Endothelial cell of umbilical vein (primary cell): ENCODE measurements at regions not wholly inside any gene's neighbourhood (a gene's known extent, or its start where the extent isn't known, plus 50 kb on each side); places are given as distances from the start of the nearest gene placed in this dataset.

ENCODE experiments used
- BruUV-seq: library from RNA; stranded (reverse); fragments of 400-500 nt; replicated peaks from 2 replicates; lab custom pipeline; 2021; lab: Mats Ljungman, UMichigan
- CTCF ChIA-PET: fragments of 300-600, 350-600 bp; sonication (Branson Sonifier 250); formaldehyde crosslinking; loops from one replicate; lab custom pipeline; 2021; ENCODE audit warnings: antibody characterized with exemption, inconsistent platforms; lab: Charles Lee
- POLR2A ChIA-PET: fragments of 300-600, 350-600 bp; sonication (Branson Sonifier 250); formaldehyde crosslinking; loops from one replicate; lab custom pipeline; 2021; ENCODE audit warnings: antibody characterized with exemption, inconsistent platforms; lab: Charles Lee
- DNase-seq: peaks from one replicate; pipeline ENCODE4 v3.0.0-alpha.2; 2011; ENCODE audit warnings: low read depth, low spot score
- FAIRE-seq: peaks from 2 replicates; lab custom pipeline; 2011; peaks lifted over from hg19 to GRCh38; lab: Jason Lieb, UNC
- H2AFZ ChIP-seq: 2 replicates; pipeline ENCODE4 v1.6.0; 2012; ENCODE audit warnings: low read depth, low read length, control low read depth, inconsistent platforms
- H3K27ac ChIP-seq: 2 replicates; pipeline ENCODE4 v1.5.1; 2011; ENCODE audit warnings: low read depth, mild to moderate bottlenecking, control low read depth, low read length, moderate library complexity; ENCODE audit not compliant: insufficient read depth
- H3K27me3 ChIP-seq, 2 experiments: 2 replicates each; pipeline versions ENCODE4 v1.6.0 to v1.6.1; 2011; ENCODE audit warnings: low read length in 2 of 2, mixed read lengths in 1 of 2; ENCODE audit not compliant: control insufficient read depth in 2 of 2, insufficient read depth in 2 of 2
- H3K36me3 ChIP-seq, 2 experiments: 2 replicates in 1 of 2; 3 replicates in 1 of 2; pipeline ENCODE4 v1.5.1; 2011; ENCODE audit warnings: low read length in 2 of 2, mild to moderate bottlenecking in 1 of 2, moderate library complexity in 1 of 2; ENCODE audit not compliant: control insufficient read depth in 2 of 2, insufficient read depth in 2 of 2; ENCODE audit errors: extremely low read depth in 1 of 2
- H3K4me1 ChIP-seq: 3 replicates; pipeline ENCODE4 v1.5.1; 2011; ENCODE audit warnings: mild to moderate bottlenecking, low read length; ENCODE audit not compliant: control insufficient read depth, insufficient read depth; ENCODE audit errors: extremely low read depth
- H3K4me2 ChIP-seq: 2 replicates; pipeline ENCODE4 v1.6.1; 2011; ENCODE audit warnings: low read length, control low read depth, mixed read lengths; ENCODE audit not compliant: insufficient read depth
- H3K4me3 ChIP-seq, 3 experiments: fragments of 200-600 bp in 1 of 3; sonication (generic), shearing (Covaris generic) in 1 of 3; replicated peaks in 1 of 3; 2 replicates each; pipeline ENCODE4 v1.5.1; 2011 to 2016; ENCODE audit warnings: control low read depth in 3 of 3, low read length in 3 of 3, mild to moderate bottlenecking in 2 of 3, inconsistent platforms in 1 of 3, low read depth in 1 of 3, moderate library complexity in 1 of 3; ENCODE audit not compliant: insufficient read depth in 1 of 3
- H3K79me2 ChIP-seq: 2 replicates; pipeline ENCODE4 v1.6.0; 2012; ENCODE audit warnings: low read length, inconsistent platforms; ENCODE audit not compliant: control insufficient read depth, insufficient read depth
- H3K9ac ChIP-seq: replicated peaks from 2 replicates; pipeline ENCODE3; 2011; ENCODE audit warnings: low read length, control low read depth; ENCODE audit not compliant: insufficient read depth; ENCODE audit errors: extremely low read depth
- H3K9me1 ChIP-seq: replicated peaks from 3 replicates; pipeline ENCODE4 v1.6.0; 2011; ENCODE audit warnings: mild to moderate bottlenecking, low read length; ENCODE audit not compliant: control insufficient read depth, insufficient read depth; ENCODE audit errors: extremely low read depth
- H3K9me3 ChIP-seq: replicated peaks from 2 replicates; pipeline ENCODE4 v1.5.1; 2012; ENCODE audit warnings: low read length, inconsistent platforms; ENCODE audit not compliant: control insufficient read depth, insufficient read depth
- H4K20me1 ChIP-seq: replicated peaks from 2 replicates; pipeline ENCODE3; 2011; ENCODE audit warnings: mild to moderate bottlenecking, low read length; ENCODE audit not compliant: control insufficient read depth, insufficient read depth; ENCODE audit errors: extremely low read depth
- EZH2 ChIP-seq: IDR thresholded peaks from 2 replicates; pipeline ENCODE4 v1.6.1; 2012; ENCODE audit warnings: borderline replicate concordance, low read depth, mild to moderate bottlenecking, moderate library complexity, low read length, inconsistent platforms; ENCODE audit not compliant: severe bottlenecking
- FOS ChIP-seq: IDR thresholded peaks from 2 replicates; pipeline ENCODE4 v1.6.1; 2011; ENCODE audit warnings: mild to moderate bottlenecking, low read length, moderate library complexity, borderline replicate concordance; ENCODE audit not compliant: insufficient read depth
- GATA2 ChIP-seq: IDR thresholded peaks from 2 replicates; pipeline ENCODE4 v1.7.0; 2011; ENCODE audit warnings: low read depth, mild to moderate bottlenecking, moderate library complexity, mixed read lengths, low read length; ENCODE audit not compliant: insufficient read length, insufficient read depth
- JUN ChIP-seq: IDR thresholded peaks from 2 replicates; pipeline ENCODE4 v1.6.1; 2011; ENCODE audit warnings: borderline replicate concordance, low read depth; ENCODE audit not compliant: insufficient read length, insufficient read depth
- MYC ChIP-seq: IDR thresholded peaks from one replicate; pipeline ENCODE4 v1.6.1; 2011; ENCODE audit warnings: mild to moderate bottlenecking, low read depth, low read length
- POLR2A ChIP-seq: IDR thresholded peaks from 2 replicates; pipeline ENCODE4 v1.6.1; 2012; ENCODE audit warnings: low read depth, mild to moderate bottlenecking, control low read depth, low read length
- POLR2AphosphoS5 ChIP-seq: IDR thresholded peaks from 2 replicates; pipeline ENCODE4 v1.6.1; 2012; ENCODE audit warnings: low read depth, mild to moderate bottlenecking, control low read depth, low read length, moderate library complexity; ENCODE audit not compliant: insufficient read depth
- dilution Hi-C: fragments of 300-500 bp; cut with MboI; formaldehyde crosslinking; loops from one replicate; pipeline ENCODE4 v1.15.0; 2019; ENCODE audit warnings: low sequenced_read_pairs; ENCODE audit not compliant: extremely low pct_ligation_motif_present
- intact Hi-C: fragments of 100-400 bp; cut with micrococcal nuclease; formaldehyde crosslinking; loops from one replicate; pipeline ENCODE4 v1.10.0; 2022
- TF ChIP-seq, protein P1 (sequence below), 2 donors: IDR thresholded peaks; 1 replicate in 1 of 2; 2 replicates in 1 of 2; pipeline ENCODE4 v1.5.1; 2011; ENCODE audit warnings: low read length in 2 of 2, mild to moderate bottlenecking in 2 of 2, moderate library complexity in 2 of 2, control low read depth in 1 of 2, inconsistent platforms in 1 of 2, low read depth in 1 of 2; ENCODE audit not compliant: insufficient read depth in 1 of 2; ENCODE audit errors: extremely low read depth in 1 of 2
- TF ChIP-seq, protein P2 (sequence below): IDR thresholded peaks from 2 replicates; pipeline ENCODE4 v1.6.1; 2011; ENCODE audit not compliant: insufficient read depth, insufficient read length

DNA sequence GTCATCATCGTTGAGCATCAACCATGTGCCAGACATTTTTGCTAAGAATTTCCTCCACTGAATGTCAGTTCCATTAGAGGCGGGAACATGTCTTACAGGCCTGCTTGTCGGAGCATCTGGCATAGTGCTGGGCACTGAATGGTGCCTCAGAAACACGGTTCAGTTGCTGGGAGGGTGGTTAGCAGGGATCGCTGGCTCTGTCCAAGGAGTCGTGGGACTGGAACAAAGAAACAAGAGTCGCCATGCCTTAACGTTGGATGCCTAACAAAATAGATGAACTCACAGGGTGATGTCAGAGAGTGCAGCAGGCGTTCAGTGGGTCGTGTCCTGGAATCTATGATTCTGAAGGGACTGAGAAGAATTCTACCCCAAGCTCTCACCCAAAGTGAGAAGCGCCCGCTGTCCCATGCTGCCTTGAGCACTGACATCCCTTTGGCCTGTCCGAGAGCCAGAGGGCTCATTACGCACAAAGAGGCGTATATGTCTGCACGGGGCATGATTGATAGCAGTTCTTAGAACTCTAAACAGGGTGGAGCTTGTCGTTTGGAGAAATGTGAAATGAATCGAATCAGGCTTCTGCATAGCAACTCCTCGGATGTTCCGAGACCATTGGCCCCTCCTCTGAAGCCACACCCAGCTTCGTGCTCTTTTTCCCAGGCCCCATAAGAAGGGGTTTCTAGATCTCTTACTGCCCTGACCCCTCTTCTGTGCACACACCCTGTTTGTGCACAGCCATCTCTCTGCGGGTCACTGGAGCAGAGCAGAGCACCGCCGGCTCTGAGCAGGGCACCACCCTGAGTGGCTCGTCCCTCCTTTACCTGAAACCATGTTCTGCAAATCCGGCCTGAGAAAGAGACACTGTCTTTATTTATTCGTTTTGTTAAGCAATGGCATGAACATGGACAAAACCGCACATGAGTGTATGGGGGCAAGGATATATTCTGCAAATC lies 113.1 kb upstream of the B3GAT1 start:
- no peak overlapping the region for H3K9ac ChIP-seq
- no peaks in the 10 kb centered on the region for H3K9me1 ChIP-seq
- no peak overlapping the region for H2AFZ ChIP-seq
- ChIA-PET CTCF (no interaction called here), POLR2A (no interaction called here)
- H3K4me1 ChIP-seq: no peaks in the 10 kb centered on the region
- no TSS peak for BruUV-seq
- TF ChIP-seq GATA2 (no peak), POLR2A (no peak), JUN (no peak), POLR2AphosphoS5 (no peak), FOS (no peak), MYC (no peak), EZH2 (no peak)
- TF ChIP-seq, protein P1, sequence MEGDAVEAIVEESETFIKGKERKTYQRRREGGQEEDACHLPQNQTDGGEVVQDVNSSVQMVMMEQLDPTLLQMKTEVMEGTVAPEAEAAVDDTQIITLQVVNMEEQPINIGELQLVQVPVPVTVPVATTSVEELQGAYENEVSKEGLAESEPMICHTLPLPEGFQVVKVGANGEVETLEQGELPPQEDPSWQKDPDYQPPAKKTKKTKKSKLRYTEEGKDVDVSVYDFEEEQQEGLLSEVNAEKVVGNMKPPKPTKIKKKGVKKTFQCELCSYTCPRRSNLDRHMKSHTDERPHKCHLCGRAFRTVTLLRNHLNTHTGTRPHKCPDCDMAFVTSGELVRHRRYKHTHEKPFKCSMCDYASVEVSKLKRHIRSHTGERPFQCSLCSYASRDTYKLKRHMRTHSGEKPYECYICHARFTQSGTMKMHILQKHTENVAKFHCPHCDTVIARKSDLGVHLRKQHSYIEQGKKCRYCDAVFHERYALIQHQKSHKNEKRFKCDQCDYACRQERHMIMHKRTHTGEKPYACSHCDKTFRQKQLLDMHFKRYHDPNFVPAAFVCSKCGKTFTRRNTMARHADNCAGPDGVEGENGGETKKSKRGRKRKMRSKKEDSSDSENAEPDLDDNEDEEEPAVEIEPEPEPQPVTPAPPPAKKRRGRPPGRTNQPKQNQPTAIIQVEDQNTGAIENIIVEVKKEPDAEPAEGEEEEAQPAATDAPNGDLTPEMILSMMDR (IDR thresholded peaks at IDR 0.05; ENCODE audit: extremely low read depth in 1 of 2, insufficient read depth in 1 of 2, low read depth in 1 of 2, low read length in 2 of 2): no peak
- TF ChIP-seq, protein P2, sequence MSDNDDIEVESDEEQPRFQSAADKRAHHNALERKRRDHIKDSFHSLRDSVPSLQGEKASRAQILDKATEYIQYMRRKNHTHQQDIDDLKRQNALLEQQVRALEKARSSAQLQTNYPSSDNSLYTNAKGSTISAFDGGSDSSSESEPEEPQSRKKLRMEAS: no peak
- no peak overlapping the region for H3K4me3 ChIP-seq
- no peaks in the 10 kb centered on the region for H3K36me3 ChIP-seq
- H3K27me3 ChIP-seq: no peaks in the 10 kb centered on the region
- no peaks in the 10 kb centered on the region for H3K79me2 ChIP-seq
- H4K20me1 ChIP-seq: no peaks in the 10 kb centered on the region
- no peaks in the 10 kb centered on the region for H3K9me3 ChIP-seq
- intact Hi-C loops: no loop called here
- H3K27ac ChIP-seq: no peak overlapping the region
- DNase-seq (no peak), FAIRE-seq (no peak)
- dilution Hi-C loops: no loop called here
- no peak overlapping the region for H3K4me2 ChIP-seq
